MM.1S (cell line): ENCODE measurements at regions not wholly inside any gene's neighbourhood (a gene's known extent, or its start where the extent isn't known, plus 50 kb on each side); places are given as distances from the start of the nearest gene placed in this dataset.

Experiments
- CTCF ChIP-seq: fragments of 300-600 bp; sonication (generic); IDR thresholded peaks from 2 replicates; pipeline ENCODE4 v1.5.1; 2016; ENCODE audit warnings: antibody characterized with exemption, low read length, mixed read lengths
- EZH2 ChIP-seq: fragments of 300-600 bp; sonication (generic); optimal IDR thresholded peaks from 2 replicates; pipeline ENCODE3; 2017; ENCODE audit warnings: low read depth, mild to moderate bottlenecking, antibody characterized with exemption, low read length, mixed read lengths

DNA sequence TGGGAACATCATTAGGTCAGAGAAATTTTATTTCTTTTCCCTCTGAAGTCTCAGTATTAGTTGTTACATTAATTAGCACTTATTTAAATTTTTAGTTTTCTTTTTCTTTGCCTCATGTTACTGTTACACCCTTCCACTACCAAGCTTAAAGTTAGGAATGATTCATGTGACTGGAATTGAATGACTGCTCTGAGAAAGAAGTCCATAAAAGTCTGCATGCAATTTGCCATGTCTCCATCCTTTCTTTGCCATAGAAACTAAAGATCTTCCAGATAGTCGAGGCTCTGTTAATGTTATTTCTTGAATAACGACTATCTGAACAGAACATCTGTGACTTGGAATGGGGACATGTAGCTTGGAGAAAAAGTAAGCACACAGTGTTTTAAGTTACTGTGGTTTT is 1269.8 kb upstream of the PIK3C3 start:
- TF ChIP-seq EZH2 (no peak), CTCF (no peak)
